D341Med (cell line): ENCODE measurements at regions not wholly inside any gene's neighbourhood (a gene's known extent, or its start where the extent isn't known, plus 50 kb on each side); places are given as distances from the start of the nearest gene placed in this dataset.

Experiments
- DNase-seq: peaks from one replicate; pipeline ENCODE4 v3.0.0; 2012; ENCODE audit warnings: low spot score

DNA sequence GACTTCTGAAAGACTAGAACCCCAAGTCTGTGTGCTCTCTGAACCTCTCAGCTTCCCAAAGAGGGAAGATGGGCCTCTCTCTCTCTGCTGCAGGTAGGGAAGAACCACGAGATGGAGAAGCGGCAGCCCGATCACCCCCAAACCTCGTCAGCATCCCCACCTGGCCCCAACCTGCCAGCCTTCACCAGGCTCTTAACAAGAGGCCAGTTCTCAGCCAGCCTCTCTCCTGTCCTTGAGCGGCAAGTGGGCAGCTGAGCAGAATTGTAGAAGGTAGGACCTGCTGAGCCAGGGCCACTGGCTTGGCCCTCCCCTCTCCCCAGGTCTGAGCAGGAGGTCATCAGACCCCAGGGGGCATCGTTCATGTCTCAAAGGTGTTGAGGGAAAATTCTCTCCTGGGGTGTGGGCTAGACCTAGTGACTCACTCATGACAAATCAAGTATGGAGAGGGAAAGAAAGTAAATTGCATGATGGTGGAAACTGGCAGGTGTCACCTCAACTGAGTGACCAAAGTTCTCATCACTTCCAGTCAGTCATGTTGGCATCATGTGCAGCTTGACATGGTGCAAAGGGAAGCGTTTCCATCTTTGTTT, 92.0 kb upstream of the GPR26 start:
- no peak for DNase-seq

DNA sequence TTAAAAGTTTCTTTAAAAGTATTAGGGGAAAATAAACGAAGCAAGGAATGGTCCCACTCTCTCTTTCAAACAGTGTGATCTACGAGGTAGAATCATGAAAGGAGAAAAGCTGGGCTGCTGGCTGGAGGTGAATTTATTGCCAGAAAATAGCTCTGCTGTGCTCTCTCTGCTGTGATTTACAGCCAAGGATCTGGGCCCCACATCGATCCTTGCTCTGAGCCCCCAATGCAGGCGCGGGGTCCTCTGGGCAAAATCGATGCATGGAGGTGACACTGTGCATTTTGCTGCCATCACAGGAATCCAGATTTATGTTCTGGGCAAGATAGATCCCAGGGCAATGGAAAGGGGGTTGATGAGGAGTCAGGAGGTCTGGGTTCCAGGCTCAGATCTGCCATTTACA, 91.0 kb upstream of the GPR26 start:
- DNase-seq, result no peak

DNA sequence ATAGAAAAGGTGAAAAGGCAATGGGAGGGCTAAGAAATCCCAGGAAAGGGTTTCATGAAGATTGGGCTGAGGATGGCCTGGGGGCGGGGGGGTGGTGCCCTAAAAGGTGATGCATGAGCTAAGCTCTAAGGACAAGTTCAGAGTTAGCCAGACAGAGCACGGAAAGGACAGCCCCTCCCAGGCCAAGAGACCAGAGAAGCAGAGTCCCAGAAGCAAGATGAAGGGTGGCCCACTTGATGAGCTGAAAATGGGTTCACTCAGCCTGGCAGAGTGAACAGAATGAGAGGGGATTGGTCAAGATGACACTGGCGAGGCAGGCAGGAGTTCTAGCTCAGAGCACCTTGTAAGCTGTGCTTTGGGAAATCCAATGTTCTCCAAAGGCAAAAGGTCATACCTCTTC, 89.4 kb upstream of the GPR26 start:
- no peak for DNase-seq

DNA sequence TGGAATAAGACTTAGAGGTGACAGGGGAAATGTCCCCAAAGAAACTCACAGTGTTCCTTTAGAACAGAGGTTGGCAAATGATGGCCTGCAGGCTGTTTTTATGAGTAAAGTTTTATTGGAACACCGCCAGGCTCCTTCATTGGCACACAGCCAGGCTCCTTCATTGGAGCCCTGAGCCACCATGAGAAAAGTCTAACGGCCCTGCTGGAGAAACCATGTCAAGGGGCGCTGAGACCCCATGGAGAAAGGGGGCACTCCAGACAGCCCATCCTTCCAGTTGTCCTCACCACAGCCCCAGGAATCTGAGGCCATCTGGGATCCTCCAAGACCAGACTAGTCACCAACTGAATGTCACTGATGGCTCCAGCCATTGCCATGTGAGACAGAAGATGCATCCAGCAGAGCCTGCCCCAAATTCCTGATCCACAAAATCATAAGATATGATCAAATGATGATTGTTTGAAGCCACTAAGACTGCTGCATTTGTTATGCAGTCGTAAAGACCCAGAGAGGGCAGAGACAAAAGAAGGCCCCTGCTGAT, 88.2 kb upstream of the GPR26 start:
- no peak for DNase-seq

DNA sequence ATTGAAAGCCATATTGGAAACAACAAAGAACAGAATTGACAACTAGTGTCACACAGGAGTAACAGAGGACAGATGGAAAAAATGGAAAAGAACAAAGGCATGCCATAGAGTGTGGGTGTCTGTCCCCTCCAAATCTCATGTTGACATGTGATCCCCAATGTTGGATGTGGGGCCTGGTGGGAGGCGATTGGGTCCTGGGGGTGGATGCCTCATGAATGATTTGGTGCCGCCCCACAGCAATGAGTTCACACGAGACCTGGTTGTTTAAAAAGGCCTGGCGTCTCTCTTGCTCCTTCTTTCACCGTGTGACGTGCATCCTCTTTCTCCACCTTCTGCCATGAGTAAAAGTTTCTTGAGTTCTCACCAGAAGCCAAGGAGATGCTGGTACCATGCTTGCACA, 87.4 kb upstream of the GPR26 start:
- DNase-seq, result no peak

DNA sequence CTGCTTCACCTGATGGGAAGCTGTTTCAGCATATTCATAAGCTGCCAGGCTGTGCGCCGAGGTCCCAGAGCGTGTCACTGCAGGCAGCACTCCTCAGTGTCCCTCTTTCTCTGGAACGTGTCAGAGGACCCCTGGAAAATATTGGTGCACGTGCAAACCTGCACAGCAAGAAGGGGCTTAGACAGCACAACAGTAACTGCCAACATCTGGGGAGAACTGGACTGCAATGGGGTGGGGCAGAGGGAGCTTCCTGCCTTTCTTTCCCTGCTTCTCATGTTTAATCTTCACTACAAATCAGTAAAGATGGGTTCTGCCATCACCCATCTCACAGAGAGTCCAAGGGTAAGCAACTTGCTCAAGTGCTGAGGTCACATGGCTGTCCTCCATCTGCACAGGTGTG, 86.5 kb upstream of the GPR26 start:
- DNase-seq, result no peak

DNA sequence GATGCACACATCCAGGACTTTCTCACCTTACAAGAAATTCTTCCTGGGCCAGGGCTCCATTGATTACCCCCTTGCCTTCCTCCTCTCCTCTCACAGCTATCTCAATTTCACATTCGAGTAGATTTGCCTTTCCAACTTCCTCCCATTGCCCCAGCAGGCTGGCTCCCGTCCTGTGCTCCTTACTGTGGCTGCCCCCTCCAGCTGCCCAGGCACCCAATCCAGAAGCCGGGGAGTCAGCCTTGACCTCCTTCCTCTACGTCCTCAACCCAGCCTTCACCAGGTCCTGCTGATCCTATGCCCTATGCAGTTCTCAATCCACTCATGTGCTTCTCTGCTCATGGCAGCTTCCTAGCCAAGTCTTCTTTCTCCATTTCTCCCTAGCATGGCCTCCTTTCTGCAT, 85.7 kb upstream of the GPR26 start:
- no peak for DNase-seq

DNA sequence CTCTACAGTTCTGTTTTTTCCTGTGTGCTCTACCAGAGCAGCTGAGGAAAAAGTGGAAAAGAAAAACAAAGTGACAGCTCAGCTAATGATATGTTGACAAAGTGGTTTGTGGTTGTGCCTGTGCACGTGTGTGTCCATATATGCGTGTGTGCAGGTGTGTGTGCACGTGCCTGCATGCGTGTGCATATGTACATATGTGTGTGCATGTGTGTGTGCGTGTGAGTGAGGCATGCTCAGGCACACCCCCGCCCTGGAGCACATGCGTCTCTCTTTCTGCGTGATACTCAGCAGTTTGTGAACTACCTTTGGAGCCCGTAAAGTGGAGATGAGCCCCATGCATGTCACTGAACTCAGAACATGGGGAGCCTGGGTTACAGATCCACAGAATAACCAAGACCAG, 84.5 kb upstream of the GPR26 start:
- DNase-seq, result no peak

DNA sequence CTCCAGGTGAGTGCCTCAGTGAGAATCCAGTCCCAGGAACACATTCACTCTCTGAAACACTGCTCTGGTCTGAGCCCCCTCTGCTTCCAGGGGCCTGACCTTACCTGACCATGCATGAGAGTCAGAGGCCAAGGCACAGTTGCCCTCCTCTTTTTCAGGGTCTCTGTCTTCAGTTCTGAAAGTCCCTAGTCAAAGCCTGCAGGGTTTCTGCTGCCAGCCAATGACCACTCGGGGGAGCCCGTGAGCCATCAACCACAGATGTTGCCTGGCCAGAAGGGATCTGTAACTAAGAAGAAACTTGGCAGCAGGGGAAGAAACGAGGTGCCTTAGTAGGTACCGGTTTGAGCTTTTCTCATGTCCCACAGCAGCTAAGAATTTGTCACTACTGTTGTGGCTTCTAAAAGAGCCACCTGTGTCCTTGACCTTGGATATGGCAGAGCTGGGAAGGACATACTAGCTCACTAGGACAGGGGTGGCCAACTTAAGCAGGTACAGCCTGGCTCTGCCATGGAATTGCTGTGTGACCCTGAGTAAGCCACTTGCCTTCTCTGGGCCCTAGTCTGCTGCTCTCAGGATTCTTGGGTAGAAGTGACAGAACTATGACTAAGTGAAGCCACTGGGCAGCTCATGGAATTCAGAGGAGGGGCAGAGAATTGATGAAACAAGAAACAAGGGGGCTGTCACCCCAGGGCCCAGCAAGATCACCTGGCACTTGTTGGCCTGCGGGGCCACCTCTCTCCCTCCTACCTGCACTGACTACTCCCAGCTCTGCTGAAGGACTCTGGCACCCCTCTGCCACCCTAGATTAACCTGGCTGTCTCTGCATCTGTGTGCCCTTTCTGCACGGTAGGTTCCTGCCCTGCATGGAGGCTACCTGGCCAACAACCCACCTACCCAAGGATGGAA, 83.8 kb upstream of the GPR26 start:
- DNase-seq, result peak; percentile 55

DNA sequence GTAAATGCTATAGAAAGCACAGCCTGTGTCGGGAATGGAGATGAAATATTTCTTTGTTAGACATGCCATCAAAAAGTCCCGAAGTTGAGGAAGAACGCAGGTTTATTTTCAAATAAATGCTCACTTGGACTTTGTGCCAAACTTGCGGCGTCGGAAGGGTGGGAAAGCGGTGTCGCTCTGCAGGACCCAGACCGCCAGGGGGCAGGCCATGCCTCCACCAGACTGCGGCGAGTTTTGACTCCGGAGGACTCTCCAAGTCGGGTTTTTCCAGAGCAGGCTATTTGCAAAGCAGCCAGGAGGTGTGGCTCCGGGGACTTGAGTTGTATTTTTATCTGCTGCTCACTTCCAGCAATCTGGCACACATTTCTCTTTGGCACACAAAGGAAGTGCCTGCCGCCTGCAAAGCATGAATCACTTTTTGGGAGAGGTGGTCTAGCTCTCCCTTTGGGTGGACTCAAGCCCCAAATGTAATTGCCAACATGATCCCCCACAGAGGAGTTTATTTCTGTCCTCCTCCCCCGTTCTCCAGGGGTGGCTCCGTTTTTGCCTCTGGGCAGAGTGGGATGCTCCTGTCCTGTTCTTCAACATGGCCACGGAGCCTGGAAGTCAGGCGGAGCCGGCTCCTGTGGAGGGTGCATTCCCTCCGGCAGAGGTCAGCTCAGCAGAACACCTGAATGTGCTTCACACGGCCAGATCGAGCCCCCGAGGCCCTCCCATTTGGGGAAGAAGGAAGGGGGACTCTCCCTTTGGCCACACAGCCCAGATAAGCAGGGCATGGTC, 82.3 kb upstream of the GPR26 start:
- peak; percentile 60 for DNase-seq

DNA sequence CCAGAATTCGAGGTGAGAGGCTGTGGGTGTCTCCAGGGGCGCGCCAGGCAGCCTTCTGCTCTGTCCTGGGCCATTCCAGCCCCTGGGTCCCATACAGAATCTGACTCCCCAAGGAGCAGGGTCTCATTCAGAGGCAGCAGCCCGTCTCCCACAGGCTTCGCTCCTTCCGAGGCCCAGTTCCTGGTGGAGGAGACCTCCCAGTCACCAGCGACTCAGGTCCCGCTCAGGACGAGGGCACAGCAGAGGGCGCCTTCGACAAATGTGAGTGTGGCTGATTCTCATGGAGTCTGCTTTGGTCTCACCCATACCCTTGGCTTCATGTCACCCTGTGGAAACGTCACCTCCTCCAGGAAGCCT, 81.8 kb upstream of the GPR26 start:
- DNase-seq, result no peak

DNA sequence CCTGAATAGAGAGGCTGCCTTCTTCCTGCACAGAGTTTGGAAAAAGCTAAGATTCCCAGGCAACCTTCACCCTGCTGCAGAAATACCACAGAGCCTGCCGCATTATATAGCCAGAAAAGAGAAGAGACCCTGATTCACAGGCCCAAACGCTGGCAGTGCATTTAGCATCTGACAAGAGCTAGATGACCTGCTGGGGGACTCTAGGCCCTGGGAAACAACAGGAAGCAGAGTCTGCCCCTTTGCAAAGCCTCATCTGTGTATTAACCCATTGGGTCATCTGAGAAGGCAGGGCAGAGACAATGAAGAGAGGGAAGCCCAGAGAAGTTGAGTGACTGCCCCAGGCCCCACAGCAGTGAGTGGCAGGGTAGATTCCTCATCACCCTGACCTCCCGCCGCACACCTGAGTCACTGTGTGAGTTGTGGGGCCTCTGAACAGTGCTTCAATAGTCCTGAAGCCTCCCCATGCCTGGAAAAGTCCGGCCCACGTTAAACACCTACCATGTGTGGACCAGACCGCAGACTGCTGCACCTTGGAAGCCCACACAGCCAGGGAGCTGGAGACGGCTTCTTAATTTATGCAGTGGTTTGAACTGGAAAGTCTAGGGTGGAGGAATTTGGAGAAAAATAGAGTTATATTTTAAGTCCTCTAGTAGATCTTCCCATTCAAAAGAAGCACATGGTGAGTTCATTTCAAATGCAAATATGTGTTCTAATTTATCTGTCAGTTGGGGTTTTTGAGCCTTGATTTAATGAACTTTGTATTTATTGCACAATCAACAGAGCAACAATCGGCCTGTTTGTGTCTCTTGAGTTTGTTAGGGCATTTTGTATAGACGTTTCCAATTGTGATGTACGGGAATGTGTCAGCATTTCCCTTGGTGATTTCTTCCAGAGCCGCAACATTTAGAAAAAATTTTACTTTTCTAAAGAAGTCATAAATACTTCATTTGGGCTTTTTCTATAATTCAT, 80.4 kb upstream of the GPR26 start:
- DNase-seq, result no peak

DNA sequence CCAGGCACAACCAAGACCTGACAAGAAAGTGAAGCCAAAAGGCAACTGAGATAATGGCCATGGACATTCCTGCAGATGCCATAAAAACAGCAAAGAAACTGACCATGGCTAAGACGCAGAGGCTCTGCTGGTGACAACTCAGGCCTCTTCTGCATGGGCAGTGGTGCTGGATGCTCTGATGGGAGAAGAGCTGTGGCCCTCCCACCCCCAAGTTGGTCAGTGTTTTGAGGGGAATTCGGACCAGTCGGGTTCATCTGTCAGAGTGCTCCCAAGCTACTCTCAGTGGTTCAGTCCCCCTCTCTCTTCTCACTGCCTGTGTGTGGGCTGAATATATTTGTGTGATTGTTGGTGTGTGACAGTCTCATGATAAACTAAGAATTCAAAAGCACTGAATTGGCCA, 79.0 kb upstream of the GPR26 start:
- no peak for DNase-seq

DNA sequence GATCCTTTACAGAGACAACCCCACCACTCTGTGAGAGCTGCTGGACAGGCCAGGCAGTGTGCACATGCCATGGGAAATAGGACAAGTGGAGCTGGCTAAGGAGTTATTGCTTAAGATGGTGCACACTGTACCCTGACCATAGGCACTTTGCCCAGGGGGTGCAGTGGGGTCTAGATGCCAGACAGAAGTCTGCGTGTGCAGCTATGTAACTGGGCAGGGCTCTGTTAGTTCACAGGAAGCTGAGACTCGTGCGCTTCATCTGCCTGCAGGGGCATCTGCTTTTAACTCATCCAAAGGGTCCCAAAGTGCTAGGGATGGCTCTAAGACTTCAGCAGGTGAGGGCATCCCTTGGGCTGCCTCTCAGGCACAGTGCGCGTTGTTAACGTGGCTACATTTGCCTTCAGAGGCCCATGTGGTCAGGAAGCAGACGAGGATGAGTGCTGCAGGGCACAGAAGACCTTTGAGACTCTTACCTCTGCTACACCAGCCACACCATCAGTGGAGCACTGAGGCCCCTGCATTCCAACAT, 77.7 kb upstream of the GPR26 start:
- DNase-seq, result no peak

DNA sequence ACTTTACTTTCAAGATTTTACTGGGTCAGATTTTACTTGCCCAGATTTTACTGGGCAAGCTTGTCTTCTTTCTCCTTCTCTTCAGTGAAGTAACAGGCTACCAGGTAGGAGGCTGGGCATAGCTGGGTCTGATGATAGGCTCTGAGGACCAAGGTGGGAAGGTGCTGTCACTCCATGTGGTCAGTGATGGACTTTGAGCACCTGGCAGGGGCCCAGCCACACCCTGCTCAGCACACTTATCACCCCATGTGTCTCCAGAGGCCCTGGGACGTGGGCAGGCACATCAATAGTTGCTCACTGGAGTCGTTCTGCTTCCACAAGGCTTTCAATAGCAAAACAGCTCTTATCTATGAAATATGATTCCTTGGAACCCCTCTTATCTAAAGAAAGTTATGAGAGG, 70.5 kb upstream of the GPR26 start:
- DNase-seq, result no peak

DNA sequence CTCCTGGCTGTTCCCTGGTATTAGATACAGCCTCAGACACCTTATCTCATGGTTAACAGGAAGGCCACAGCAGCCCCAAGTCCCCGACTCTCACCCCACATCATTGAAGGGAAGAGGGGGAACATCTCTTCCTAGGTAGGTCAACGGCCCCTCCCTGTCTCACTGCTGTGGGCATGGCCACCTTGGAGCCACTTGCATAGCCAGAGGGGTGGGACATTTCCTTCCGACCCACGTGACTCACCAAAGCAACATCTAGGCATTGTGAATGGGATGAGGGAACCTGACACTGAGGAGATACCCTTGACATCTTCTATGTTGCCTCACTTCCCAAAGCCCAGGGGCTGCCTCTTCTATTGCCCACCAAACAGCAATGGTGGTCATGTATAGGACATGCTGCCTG, 68.5 kb upstream of the GPR26 start:
- DNase-seq, result no peak

DNA sequence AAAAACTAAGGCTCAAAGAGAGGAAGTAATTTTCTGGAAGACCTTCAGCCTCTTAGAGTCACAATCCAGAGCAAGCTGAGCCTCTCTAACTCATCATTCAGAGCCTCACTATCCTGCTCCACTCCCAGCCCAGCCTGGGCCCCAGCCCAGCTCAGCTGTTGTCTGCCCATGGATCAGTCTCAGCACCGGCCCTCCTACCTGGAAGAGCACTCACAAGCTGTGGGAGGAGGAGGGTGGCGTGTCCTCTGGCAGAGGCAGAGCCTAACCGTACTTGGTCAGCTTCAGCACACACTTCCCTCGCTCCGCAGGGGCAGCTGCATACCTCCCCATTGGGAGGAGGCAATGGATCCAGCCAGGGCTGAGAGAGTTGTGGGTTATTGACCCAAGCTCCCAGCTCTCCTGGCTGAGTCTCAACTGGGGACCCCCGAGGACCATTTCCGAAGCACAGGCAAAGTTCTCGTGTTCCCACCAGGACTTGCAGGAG, 66.7 kb upstream of the GPR26 start:
- DNase-seq, result no peak

DNA sequence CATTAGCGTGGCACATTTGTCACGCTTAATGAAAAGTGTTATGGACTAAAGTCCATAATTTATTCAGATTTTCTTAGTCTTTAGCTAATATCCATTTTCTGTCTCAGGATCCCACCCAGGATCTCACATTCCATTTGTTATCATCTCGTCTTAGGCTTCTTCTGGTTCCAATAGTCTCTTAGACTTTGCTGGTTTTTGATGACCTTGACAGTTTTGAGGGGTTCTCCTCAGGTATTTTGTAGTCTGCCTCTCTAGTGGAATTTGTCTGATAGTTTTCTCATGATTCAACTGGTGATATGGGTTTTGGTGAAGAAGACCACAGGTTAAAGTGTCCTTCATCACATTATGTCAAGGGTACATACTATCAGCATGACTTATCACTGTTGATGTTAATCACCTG, 66.0 kb upstream of the GPR26 start:
- no peak for DNase-seq

DNA sequence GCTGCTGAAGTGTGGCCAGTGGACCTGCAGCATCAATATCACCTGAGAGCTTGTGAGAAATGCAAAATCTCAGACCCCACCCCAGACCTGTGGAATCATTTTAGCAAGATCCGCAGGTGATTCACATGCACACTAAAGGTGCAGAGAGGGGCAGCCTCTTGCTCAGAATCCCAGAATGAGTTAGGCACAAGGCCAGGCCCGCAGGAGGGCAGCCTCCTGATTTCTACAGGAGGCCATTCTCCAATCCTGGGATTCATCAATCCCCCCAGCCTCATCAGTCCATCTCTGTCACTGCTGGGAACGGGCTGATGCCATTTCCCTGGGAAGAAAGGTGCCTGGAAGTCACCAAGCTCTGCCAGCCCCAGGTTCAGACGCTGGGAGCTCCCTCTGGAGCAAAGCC, 63.0 kb upstream of the GPR26 start:
- DNase-seq, result no peak

DNA sequence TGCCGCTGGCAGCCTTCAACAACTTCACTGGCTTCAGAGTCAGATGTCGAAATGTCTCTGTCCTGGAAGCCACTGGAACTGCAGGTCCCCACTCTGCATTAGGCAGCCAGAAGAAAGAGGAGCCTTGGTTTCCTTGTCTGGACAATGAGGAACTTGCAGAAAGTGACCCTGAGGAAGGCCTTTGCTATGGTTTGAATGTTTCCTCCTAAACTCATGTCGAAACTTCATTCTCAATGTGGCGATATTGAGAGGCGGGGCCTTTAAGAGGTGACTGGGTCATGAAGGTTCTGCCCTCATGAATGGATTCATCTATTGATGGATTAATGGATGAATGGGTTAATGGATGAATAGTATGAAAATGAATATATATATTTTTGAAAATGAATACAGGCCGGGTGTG, 61.6 kb upstream of the GPR26 start:
- DNase-seq, result no peak

DNA sequence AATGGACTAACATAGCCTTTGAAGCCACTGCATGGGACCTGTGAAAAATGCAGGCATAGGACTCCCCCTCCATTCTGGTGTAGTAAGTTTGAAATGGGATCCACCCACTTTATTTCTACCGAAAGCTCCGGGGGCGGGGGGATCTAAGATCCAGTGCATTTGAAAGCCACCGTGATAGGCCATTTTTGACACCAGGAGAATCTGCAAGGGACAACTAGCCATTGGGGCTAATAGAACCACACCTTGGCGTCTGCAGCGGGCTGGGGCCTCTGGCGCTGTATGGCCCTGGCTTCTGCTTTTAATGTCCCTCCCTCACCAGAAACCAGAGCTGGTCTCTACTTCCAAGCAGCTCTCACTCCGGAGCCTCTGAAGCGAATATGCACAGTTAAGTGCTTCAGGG, 60.1 kb upstream of the GPR26 start:
- DNase-seq, result no peak
